Activated CD8-positive, alpha-beta memory T cell treated with anti-CD3 and anti-CD28 coated beads for 4 hours (primary cell): ENCODE measurements at regions not wholly inside any gene's neighbourhood (a gene's known extent, or its start where the extent isn't known, plus 50 kb on each side); places are given as distances from the start of the nearest gene placed in this dataset.
"Not testable (repeated sequence)": the region's sequence is repeated elsewhere in the genome, so short reads cannot be mapped to it uniquely, and the experiment has no call there.

Experiments
- DNase-seq, 2 donors: peaks; one replicate each; pipeline ENCODE4 v3.0.0-alpha.2; 2020; ENCODE audit warnings: low read depth in 2 of 2

GRCh38 chr4:128454281-128454871, 166.8 kb upstream of the PGRMC2 start:
- DNase-seq = peak; percentile 8 to 32

- no peak for DNase-seq
Measured at GRCh38 chr4:128452415-128452814, 164.8 kb upstream of the PGRMC2 start.

DNA sequence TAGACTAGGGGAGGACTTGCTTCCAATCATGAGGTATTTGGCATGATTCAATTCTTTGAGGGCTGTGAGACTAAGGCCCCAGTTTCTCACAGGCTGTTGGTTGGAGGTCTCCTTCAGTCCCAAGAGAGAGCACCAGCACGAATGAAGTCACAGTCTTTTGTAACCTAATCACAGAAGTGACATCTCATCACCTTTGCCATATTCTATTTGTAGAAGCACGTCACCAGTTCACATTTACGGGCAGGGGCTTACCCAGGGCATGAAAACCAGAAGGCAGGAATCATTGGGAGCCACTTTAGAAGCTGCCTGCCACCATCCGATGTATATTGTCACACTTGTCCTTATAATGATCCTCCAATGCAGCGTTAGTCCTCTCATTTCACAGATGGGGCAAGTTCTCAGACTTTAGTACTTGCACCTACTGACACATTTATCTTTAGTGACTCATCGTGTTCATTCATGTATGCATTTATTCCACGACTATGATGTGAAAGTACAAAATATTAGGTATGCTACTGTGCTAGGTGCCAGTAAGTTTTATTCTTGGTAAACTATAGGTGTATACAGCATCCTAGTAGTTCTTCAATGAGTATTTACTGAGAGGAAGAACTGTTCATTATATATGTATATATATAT, 163.8 kb upstream of the PGRMC2 start:
- no peak for DNase-seq

DNA sequence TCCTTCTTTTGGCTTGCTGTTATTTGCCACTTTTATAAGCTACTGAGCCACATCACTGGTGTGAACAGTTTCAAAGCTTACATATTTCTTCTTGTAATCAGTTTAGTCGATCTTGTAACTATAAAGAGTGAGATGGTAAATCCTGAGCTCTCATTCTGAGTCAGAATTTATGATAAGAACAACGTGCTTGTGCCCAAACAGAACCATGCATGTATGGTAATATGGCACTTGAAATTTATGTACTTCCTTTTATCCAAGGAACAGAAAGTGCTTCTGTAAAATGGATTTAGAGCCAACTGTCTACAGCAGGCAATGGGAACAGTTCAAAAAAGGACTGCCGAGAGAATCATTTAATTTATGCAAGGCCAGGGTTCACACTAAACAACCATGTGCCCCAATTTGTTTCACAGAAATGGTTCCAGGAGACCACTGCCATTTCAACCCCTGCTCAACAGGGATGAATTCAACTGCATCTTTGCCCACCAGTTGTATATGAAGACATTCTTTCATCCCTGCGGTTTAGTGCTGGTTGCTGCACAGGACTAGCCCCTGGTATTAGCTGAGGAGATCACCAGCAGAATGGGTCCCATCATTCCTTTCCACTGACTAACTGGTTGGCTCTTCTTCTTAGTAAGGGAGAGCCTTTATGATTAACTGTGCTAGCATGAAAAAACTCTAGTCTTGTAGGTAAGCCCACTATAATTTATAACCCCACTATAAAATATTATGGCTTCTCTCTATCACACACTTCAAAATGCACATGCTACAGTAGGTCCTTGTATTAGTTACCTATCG, 162.9 kb upstream of the PGRMC2 start:
- DNase-seq = no peak

DNA sequence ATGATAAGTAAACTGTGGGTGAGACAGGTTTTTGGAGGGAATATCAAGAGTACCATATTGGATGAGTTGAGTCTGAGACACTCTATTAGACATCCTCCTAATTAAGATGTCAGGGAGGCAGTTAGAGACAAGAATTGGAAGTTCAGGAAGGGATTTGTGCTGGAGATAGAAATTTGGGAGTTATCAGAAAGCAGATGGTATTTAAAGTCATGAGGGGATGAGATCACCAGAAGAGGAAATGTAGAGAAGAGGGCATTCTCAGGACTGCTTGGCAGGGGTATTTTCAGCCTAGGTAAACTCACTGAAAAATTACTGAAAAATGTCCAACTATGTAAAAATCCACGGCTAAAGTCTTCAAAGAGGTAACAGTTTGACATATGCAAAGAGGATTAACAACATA, 161.6 kb upstream of the PGRMC2 start:
- DNase-seq = no peak

- no peak for DNase-seq
Measured at GRCh38 chr4:128444544-128445302, 157.1 kb upstream of the PGRMC2 start.

DNA sequence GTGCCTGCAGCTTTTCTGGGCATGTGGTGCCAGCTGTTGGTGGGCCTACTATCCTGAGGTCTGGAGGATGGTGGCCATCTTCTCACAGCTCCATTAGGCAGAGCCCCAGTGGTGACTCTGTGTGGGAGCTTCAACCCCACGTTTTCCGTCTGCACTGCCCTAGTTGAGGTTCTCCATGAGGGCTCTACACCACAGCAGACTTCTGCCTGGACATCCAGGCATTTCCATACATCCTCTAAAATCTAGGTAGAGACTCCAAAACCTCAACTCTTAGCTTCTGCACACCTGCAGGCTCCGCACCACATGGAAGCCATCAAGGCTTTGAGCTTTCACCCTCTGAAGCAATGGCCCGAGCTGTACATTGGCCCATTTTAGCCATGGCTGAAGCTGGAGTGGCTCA, 153.3 kb upstream of the PGRMC2 start:
- no peak for DNase-seq

- DNase-seq = not testable (repeated sequence)
Measured at GRCh38 chr4:128437023-128437422, 149.4 kb upstream of the PGRMC2 start.

DNA sequence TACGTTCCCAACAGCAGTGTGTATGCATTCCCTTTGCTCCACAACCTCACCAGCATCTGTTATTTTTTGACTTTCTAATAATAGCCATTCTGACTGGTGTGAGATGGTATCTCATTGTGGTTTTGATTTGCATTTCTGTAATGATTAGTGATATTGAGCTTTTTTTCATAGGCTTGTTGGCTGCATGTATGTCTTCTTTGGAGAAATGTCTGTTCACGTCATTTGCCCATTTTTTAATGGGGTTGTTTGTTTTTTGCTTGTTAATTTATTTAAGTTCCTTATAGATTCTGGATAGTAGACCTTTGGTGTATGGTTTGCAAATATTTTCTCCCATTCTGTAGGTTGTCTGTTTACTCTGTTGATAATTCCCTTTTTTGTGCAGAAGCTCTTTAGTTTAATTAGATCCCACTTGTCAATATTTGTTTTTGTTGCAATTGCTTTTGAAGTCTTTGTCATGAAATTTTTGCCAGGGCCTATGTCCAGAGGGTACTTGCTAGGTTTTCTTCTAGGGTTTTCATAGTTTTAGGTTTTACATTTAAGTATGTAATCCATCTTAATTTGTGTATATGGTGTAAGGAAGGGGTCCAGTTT, 141.5 kb upstream of the PGRMC2 start:
- not testable (repeated sequence) for DNase-seq

- no peak for DNase-seq
Measured at GRCh38 chr4:128428397-128428796, 140.8 kb upstream of the PGRMC2 start.

- no peak for DNase-seq
Measured at GRCh38 chr4:128427832-128428366, 140.3 kb upstream of the PGRMC2 start.

DNA sequence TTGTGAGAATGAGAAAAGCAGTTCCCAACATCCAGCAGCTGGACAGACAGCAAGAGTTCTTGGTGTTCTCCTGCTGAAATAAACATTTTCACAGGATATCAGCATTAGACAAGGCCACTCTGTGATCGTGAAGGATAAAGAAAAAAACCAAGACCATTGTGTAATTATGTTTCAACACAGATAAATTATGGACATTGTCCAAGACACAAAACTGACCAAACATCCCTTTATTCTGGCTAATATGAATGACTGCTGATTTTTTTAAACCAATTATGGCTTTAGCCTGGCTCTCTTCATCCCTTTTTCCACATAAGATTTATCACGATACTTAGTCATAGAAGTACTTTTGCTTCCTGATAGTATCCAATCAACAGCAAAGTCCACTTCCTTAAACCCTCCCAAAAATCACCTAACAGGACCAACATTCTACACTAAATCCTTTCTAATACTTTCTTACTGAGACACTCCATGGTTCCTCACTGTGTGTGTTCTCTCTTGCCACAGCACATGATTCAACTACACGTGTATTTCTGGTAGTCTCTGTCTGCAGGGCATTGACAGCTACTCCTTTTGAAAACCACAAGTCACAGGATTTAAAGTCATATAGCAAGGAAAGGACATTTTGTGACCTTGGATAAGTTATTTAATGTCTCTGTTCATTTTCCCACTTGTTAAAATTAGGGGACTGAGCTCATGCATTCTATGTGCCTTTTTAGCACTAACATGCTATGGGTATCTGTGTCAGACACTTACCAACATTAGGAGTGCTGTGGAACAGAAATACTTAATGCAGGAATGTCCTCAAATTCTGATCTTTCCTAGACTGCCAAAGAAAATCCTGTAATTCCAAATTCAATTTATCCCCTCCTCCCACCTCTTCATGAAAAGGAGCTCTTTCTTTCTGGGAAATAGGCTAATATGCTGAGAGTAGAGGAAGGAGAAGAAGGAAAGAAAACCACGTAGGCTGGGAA, 137.2 kb upstream of the PGRMC2 start:
- no peak for DNase-seq

DNA sequence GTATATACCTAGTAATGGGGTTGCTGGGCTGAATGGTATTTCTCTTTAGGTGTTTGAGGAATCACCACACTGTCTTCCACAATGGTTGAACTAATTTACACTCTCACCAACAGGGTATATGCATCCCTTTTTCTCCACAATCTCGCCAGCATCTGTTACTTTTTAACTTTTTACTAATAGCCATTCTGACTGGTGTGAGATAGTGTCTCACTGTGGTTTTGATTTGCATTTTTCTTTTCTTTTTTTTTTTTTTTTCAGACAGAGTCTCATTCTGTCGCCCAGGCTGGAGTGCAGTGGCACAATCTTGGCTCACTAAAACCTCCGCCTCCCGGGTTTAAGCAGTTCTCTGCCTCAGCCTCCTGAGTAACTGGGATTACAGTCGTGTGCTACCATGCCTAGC, 134.7 kb upstream of the PGRMC2 start:
- not testable (repeated sequence) for DNase-seq

- DNase-seq = no peak
Measured at GRCh38 chr4:128416921-128417320, 129.3 kb upstream of the PGRMC2 start.

DNA sequence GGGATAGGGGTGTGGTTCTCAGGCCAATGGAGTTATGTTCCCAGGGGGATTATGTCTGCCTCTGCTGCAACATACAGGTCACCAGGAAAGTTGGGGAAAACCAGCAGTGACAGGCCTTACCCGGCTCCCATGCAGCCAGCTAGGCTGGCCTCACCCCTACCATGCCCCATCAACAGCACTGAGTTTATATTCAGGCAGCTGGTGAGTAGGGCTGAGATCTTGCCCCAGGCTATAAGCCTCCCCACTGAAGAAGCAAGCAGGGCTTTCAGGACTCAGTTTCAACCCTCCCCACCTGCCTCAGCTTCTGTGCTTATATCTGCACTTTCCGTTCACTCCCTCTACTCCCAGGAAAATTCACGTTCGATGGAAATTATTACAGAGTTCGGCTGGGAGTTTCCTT, 122.4 kb upstream of the PGRMC2 start:
- DNase-seq = no peak

- DNase-seq = no peak
Measured at GRCh38 chr4:128403586-128403985, 116.0 kb upstream of the PGRMC2 start.

GRCh38 chr4:128394778-128395177, 107.2 kb upstream of the PGRMC2 start:
- no peak for DNase-seq

- no peak for DNase-seq
Measured at GRCh38 chr4:128393101-128393704, 105.6 kb upstream of the PGRMC2 start.

DNA sequence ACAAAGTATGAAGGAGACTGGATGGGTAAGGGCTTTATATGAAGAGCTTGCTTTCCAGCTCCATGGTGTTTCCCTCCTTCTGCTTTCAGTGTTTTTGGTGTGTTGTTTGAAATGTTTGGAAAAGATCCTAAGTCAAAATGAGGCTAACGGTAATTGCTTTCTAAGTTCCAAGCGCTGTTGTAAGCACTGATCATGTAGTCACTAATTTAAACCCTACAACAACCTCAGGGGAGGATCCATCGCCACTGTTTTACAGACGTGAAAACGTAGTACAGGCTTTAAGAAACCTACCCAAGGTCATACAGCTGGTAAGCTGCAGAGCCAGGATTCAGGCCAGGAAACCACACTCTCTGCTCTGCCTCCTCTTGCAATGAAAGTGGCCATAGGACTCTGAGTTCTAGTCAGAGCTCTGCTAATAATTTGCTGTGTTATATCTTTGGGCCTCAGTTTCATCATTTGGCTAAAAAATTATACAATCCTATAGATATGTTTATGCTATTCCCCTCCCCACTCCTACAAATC, 102.9 kb upstream of the PGRMC2 start:
- no peak for DNase-seq

DNA sequence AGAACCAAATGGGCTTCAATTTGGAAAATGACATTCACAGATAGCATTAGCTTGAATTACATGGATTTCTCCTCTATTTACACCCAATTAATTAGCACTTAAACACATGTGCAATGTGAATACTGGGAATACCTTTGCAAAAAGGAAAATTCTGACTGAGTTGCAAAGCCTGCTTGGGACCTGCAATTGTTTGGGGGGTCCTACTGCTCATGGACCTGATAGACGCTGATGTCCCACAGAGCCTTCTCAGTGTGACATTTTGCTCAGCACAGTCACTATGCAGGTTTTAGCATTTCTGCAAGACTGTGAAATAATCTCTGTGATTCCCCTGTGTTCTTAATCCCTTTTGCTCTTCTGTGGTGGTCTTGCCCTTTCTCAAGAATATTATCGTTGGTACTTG, 101.2 kb upstream of the PGRMC2 start:
- DNase-seq = no peak
